ENCODE measurements at regions not wholly inside any gene's neighbourhood (a gene's known extent, or its start where the extent isn't known, plus 50 kb on each side); places are given as distances from the start of the nearest gene placed in this dataset.
"Not testable (repeated sequence)": the region's sequence is repeated elsewhere in the genome, so short reads cannot be mapped to it uniquely, and the experiment has no call there.

- DNase-seq, result no peak
Measured at GRCh38 chr4:126756050-126756829, 876.5 kb upstream of the INTU start.

- DNase-seq, result no peak
Measured at GRCh38 chr4:126757219-126757618, 875.5 kb upstream of the INTU start.

GRCh38 chr4:126758493-126758892 lies 874.3 kb upstream of the INTU start:
- no peak for DNase-seq

- DNase-seq, result no peak
Measured at GRCh38 chr4:126761947-126762662, 870.7 kb upstream of the INTU start.

- DNase-seq, result no peak
Measured at GRCh38 chr4:126762663-126763247, 870.0 kb upstream of the INTU start.

- DNase-seq, result no peak
Measured at GRCh38 chr4:126766241-126766640, 866.5 kb upstream of the INTU start.

- no peak for DNase-seq
Measured at GRCh38 chr4:126768338-126768737, 864.4 kb upstream of the INTU start.

- DNase-seq, result not testable (repeated sequence)
Measured at GRCh38 chr4:126770811-126771553, 861.8 kb upstream of the INTU start.

GRCh38 chr4:126771618-126772017 lies 861.1 kb upstream of the INTU start:
- DNase-seq, result not testable (repeated sequence)

GRCh38 chr4:126772662-126773061 lies 860.1 kb upstream of the INTU start:
- DNase-seq, result no peak

GRCh38 chr4:126775485-126776106 lies 857.2 kb upstream of the INTU start:
- no peak for DNase-seq

- DNase-seq, result no peak
Measured at GRCh38 chr4:126776361-126776760, 856.4 kb upstream of the INTU start.

GRCh38 chr4:126777649-126778048 lies 855.1 kb upstream of the INTU start:
- DNase-seq, result no peak

GRCh38 chr4:126778348-126778747 lies 854.4 kb upstream of the INTU start:
- DNase-seq, result no peak

- DNase-seq, result no peak
Measured at GRCh38 chr4:126779001-126779400, 853.8 kb upstream of the INTU start.

GRCh38 chr4:126779436-126780166 lies 853.2 kb upstream of the INTU start:
- DNase-seq, result no peak

- no peak for DNase-seq
Measured at GRCh38 chr4:126783191-126783590, 849.6 kb upstream of the INTU start.

GRCh38 chr4:126784966-126785580 lies 847.7 kb upstream of the INTU start:
- DNase-seq, result no peak

- DNase-seq, result no peak
Measured at GRCh38 chr4:126790633-126791032, 842.1 kb upstream of the INTU start.

- DNase-seq, result no peak
Measured at GRCh38 chr4:126794363-126794762, 838.4 kb upstream of the INTU start.

- no peak for DNase-seq
Measured at GRCh38 chr4:126798214-126798613, 834.5 kb upstream of the INTU start.

GRCh38 chr4:126799416-126799815 lies 833.3 kb upstream of the INTU start:
- no peak for DNase-seq

All from suppressor macrophage treated with lipopolysaccharide for 1 hour (primary cell).